HG03520 (cell line): ENCODE measurements at regions not wholly inside any gene's neighbourhood (a gene's known extent, or its start where the extent isn't known, plus 50 kb on each side); places are given as distances from the start of the nearest gene placed in this dataset.
A peak's percentile ranks its signal among the peaks of the same experiment; 100 is the strongest.

ENCODE experiments used
- ATAC-seq: cut with Tn5 transposase; IDR thresholded peaks from one replicate; pipeline ENCODE4 v1.9.1; 2021; ENCODE audit warnings: mild to moderate bottlenecking, moderate library complexity; ENCODE audit not compliant: unreplicated experiment

- no peak for ATAC-seq
These were observed 456.0 kb upstream of the FAM241A start for GRCh38 chr4:111689214-111689613.

GRCh38 chr4:111689731-111690130 is 455.5 kb upstream of the FAM241A start:
- ATAC-seq = no peak

GRCh38 chr4:111693758-111694157 is 451.5 kb upstream of the FAM241A start:
- ATAC-seq = no peak

- ATAC-seq = no peak
These were observed 449.6 kb upstream of the FAM241A start for GRCh38 chr4:111695677-111696076.

- no peak for ATAC-seq
These were observed 448.7 kb upstream of the FAM241A start for GRCh38 chr4:111696505-111696904.

GRCh38 chr4:111697176-111697942 is 447.9 kb upstream of the FAM241A start:
- no peak for ATAC-seq

- ATAC-seq = no peak
These were observed 446.9 kb upstream of the FAM241A start for GRCh38 chr4:111698361-111698760.

GRCh38 chr4:111699165-111699564 is 446.1 kb upstream of the FAM241A start:
- no peak for ATAC-seq

GRCh38 chr4:111701102-111701501 is 444.2 kb upstream of the FAM241A start:
- ATAC-seq = no peak

GRCh38 chr4:111707491-111707890 is 437.8 kb upstream of the FAM241A start:
- no peak for ATAC-seq

- ATAC-seq = no peak
These were observed 433.1 kb upstream of the FAM241A start for GRCh38 chr4:111712093-111712677.

GRCh38 chr4:111713276-111713675 is 432.0 kb upstream of the FAM241A start:
- no peak for ATAC-seq

- no peak for ATAC-seq
These were observed 427.3 kb upstream of the FAM241A start for GRCh38 chr4:111717921-111718320.

GRCh38 chr4:111718763-111719559 is 426.3 kb upstream of the FAM241A start:
- no peak for ATAC-seq

- no peak for ATAC-seq
These were observed 424.4 kb upstream of the FAM241A start for GRCh38 chr4:111720866-111721265.

- no peak for ATAC-seq
These were observed 423.0 kb upstream of the FAM241A start for GRCh38 chr4:111722213-111722720.

GRCh38 chr4:111736516-111736915 is 408.7 kb upstream of the FAM241A start:
- no peak for ATAC-seq

- ATAC-seq = no peak
These were observed 400.4 kb upstream of the FAM241A start for GRCh38 chr4:111744847-111745246.

- ATAC-seq = no peak
These were observed 397.1 kb upstream of the FAM241A start for GRCh38 chr4:111748157-111748556.

GRCh38 chr4:111754003-111754402 is 391.3 kb upstream of the FAM241A start:
- ATAC-seq = peak; percentile 68

GRCh38 chr4:111755571-111755970 is 389.7 kb upstream of the FAM241A start:
- no peak for ATAC-seq

- ATAC-seq = no peak
These were observed 383.7 kb upstream of the FAM241A start for GRCh38 chr4:111761531-111761930.
